HG02840 (cell line): ENCODE measurements at regions not wholly inside any gene's neighbourhood (a gene's known extent, or its start where the extent isn't known, plus 50 kb on each side); places are given as distances from the start of the nearest gene placed in this dataset.
"Not testable (repeated sequence)": the region's sequence is repeated elsewhere in the genome, so short reads cannot be mapped to it uniquely, and the experiment has no call there.

ENCODE experiments used
- ATAC-seq: cut with Tn5 transposase; IDR thresholded peaks from one replicate; pipeline ENCODE4 v1.9.1; 2021; ENCODE audit warnings: mild to moderate bottlenecking, moderate library complexity, moderate number of reproducible peaks; ENCODE audit not compliant: unreplicated experiment, low FRiP score

- ATAC-seq = no peak
Observed at GRCh38 chr17:71427801-71428200, 693.0 kb upstream of the SOX9 start.

DNA sequence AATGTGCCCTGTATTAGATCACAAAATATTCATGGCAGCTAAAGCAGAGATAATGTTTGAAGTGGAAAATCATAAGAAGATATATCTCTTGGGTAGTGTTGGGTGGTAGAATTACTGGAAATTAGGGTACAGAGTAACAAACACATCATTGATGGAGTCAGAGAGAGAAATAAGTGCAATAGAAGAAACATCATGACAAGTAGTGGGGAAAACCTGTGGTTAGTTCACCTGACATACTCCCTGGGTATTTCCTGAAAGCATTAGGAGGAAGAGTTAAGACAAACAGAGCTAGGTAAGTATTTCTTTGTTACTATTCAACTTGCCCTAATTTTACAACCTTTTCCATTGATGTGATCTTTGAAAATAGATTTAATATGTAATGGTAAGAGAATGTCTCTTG lies 691.9 kb upstream of the SOX9 start:
- no peak for ATAC-seq

- no peak for ATAC-seq
Observed at GRCh38 chr17:71430281-71430680, 690.5 kb upstream of the SOX9 start.

- no peak for ATAC-seq
Observed at GRCh38 chr17:71431146-71431545, 689.7 kb upstream of the SOX9 start.

- no peak for ATAC-seq
Observed at GRCh38 chr17:71432378-71433315, 688.2 kb upstream of the SOX9 start.

DNA sequence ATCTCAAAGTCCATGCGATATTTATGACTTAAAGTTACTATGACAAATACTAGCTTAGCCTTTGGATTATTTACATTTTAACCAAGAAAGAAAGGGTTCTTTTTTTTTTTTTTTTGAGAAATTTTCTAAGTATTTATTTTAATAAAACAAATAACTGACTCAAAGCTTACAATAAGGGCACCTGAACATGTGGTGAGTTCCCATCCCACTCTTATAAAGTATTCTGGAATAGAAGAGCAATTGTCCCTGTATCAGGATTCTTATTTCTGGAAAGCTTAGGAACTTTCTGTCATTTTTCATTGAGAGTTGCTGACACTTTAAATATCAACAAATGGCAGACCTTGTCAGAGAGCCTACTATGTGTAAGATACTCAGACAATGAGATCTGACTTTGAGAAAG lies 686.1 kb upstream of the SOX9 start:
- ATAC-seq = no peak

DNA sequence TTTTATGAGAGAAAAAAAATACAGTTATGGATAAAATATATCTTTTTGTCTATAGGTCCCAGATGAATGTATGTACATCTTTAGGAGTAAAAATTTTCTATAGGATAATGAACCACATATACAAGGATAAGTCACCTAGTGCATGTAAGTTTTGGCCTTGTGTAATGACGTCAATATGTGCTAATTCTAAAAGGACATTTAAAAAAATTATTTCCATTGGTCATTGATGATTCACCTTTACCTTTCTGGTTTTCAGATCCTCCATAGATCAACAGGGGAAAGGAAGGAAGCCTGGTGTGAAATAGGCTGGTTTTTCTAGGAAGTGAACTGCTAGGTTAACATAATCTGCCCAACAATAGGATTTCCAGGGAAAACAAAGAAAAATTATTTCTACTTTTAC lies 684.3 kb upstream of the SOX9 start:
- ATAC-seq = no peak

- ATAC-seq = no peak
Observed at GRCh38 chr17:71437166-71437565, 683.7 kb upstream of the SOX9 start.

DNA sequence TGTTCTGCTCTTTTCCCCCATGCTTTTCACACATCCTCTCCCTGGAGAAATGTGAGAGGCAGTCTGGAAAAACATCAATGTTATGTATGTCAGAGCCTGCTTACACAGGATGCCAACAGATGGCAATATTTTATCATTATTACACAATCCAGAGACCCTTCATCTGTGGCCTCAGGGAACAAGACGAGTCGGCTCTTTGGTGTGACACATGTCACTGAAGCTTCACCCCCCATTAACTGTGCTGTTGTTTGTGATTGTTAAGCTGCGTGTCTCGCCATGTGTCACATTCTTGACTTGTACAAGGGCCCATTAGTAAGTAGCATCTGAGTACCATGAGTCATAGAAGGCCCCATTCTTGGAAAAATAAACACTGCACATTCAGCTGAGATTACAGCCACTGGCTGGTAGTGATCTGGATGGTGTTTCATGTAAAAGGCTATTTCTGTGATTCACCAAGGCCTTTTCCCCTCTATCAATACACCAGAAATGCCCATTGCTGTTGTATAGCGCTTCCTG lies 682.1 kb upstream of the SOX9 start:
- no peak for ATAC-seq

GRCh38 chr17:71440513-71440912 lies 680.3 kb upstream of the SOX9 start:
- no peak for ATAC-seq

DNA sequence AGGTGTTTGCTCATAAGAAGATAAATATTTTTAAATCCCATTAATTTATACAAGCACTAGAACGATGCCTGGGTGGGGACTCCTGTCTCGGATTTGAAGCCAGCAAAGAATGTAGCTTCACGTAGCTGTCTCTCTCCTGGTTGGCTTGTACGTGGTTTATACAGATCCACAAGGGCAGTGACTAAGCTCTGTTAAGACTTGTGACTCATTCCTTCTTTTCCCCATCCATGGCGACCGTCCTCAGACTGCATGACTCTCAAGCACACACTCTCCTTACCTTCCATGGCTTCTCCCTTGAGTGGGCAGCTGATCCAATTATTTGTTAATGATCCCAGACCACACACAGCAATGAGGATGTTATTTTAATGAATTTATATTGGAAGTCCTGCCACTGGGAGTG lies 679.7 kb upstream of the SOX9 start:
- no peak for ATAC-seq

GRCh38 chr17:71444078-71444477 lies 676.7 kb upstream of the SOX9 start:
- no peak for ATAC-seq

- ATAC-seq = no peak
Observed at GRCh38 chr17:71446645-71447437, 674.0 kb upstream of the SOX9 start.

DNA sequence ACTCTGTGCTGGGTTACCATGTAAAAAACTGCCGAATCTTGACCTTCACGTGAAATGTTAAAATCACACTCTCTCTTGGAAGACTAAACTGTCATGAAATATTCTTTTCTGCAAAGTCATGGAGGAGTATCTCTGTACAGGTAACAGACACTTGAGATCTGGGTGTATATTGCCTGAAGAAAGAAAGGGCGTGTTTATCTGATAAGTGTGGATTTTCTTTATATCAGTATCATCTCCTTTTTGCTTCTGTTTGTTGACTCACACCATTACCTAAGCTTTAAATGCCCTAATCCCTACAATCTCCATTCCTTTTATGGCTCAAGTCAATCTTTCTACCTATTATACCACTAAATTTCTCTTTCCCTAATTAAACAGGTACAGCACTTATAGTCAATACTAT lies 673.2 kb upstream of the SOX9 start:
- no peak for ATAC-seq

DNA sequence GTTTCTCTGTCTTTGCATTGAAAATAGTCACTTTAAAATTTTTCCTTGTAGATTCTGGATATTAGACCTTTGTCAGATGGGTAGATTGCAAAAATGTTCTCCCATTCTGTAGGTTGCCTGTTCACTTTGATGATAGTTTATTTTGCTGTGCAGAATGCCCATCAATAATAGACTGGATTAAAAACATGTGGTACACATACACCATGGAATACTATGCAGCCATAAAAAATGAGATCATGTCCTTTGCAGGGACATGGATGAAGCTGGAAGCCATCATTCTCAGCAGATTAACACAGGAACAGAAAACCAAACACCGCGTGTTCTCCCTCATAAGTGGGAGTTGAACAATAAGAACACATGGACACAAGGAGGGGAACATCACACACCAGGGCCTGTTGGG lies 670.2 kb upstream of the SOX9 start:
- not testable (repeated sequence) for ATAC-seq

GRCh38 chr17:71453876-71454422 lies 666.9 kb upstream of the SOX9 start:
- ATAC-seq = no peak

DNA sequence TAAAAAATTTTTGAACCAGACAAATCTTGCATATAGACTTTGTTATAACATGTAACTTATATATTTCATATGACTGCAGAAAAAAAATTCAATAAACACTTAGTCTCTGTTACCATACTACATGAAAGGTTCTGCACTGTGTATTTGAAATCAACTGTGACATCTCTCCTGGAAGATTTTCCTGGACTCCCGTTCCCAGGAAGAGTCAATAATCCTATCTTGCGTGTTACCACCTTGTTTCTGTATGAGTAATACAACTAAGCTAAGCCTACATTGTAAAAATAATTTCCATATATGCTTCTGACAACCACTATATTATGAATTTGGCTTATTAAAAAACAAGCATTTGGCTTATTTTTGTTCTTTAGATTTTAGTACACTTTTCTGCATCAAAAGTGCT lies 665.6 kb upstream of the SOX9 start:
- ATAC-seq = no peak

- ATAC-seq = no peak
Observed at GRCh38 chr17:71458322-71458721, 662.5 kb upstream of the SOX9 start.

DNA sequence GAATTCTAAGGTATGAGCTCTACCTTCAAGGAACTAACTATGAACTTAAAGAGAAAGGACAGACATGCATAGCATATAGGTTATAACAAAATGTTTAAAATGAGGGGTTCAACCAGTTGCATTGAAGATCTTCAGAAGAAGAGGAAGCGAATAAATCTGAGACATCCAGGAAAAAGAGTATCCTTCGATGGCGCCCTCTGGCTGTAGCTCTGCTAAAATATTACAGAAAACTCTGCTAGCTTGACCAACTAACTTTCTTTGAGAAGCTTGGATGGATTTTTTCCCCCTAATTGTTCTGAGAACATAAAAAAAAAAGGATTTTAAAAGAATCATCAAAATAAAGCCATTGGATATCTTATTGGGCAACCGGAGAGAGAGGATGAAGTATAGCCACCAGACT lies 659.9 kb upstream of the SOX9 start:
- ATAC-seq = no peak

DNA sequence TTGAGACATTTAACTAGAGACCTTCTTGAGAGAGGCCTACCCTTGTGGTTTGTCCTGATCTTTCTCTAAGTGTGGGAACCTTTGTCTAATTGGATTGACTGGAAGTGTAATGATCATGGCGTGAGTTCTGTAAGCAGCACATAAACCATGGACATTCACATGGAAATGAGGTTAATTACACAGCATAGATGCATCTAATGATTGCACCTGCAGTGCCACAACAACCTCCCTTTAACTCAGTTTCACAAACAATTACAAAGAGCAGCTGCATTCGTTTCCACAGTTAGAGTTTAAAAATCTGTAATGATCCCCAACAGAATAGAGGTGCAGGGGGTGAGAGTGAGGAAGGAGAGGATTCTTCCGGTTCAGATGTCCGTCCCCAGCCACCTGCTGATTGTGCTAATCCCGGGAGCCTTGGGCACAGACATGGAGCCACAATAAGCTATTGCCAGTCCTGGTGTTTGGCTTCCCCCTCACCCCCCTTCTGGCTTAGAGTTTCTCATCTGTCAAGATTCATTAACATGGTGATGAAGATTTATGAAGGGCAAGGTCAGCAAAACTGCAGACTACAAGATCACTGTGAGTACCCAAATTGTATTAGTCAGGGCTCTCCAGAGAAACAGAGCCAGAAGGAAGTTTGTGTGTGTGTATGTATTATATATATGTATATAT lies 659.2 kb upstream of the SOX9 start:
- no peak for ATAC-seq

GRCh38 chr17:71464241-71464640 lies 656.6 kb upstream of the SOX9 start:
- no peak for ATAC-seq
